Mesenteric fat pad (tissue), 1 donor: ENCODE measurements at regions not wholly inside any gene's neighbourhood (a gene's known extent, or its start where the extent isn't known, plus 50 kb on each side); places are given as distances from the start of the nearest gene placed in this dataset.
"Not testable (repeated sequence)": the region's sequence is repeated elsewhere in the genome, so short reads cannot be mapped to it uniquely, and the experiment has no call there.

ENCODE experiments used
- DNase-seq: peaks from one replicate; pipeline ENCODE4 v3.0.0-alpha.2; 2020; ENCODE audit warnings: low spot score
- donor health status: DM: yes; HTN: yes; CAD: no.

DNA sequence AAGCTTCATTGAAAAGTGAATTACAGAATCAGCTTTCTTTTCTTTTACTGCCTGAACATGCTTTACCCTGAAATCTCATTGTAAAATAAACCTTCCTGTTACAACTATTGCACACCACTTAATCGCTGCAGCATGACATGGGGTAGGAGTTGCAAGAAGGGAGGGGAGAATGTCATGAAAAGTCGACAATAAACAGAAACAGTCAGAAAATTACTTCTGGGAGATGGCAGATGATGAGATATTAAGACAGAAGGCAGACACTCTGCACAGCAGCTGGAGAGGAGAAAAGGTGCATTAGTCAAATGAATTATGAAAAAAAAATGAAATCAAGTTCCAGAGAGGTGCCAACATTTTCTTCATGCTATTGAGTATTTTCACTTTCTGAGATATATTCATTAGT is 287.7 kb downstream of the PCDH7 start:
- DNase-seq: no peak

DNA sequence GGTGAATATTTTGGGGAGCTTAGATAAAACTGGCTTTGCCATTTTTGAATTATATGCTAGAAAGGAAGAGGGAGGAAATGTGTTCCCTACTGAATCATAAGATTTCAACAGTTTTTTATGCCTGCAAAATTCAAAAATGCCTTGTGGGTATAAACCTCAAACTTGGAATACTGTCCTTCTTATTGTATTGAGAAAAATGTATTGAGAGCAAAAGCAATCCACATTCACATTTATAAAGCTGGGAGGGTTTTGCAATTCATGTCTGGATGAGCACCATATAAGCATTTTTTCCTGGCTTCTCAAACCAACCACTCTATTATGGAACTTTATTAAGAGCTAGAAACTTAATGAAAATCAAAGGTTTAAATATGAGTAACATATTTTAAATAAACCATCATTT is 289.8 kb downstream of the PCDH7 start:
- no peak for DNase-seq

DNA sequence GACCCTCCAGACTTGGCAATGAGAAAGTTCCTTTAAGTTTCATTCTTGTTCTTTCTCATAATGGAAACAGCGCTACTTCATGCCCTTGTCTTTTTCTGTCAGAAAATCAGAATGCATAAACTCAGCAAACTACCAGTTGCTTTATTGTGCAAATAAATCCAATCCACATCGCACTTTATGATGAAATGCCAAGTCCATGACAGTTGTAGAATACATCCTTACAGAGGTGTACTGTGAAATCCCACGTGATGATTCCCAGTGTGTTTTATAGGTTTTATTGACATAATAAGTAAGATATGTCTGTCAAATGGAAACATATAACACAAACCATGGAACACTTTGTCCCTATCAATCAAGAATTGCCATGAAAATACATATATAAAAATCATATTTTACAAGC is 295.0 kb downstream of the PCDH7 start:
- DNase-seq: no peak

DNA sequence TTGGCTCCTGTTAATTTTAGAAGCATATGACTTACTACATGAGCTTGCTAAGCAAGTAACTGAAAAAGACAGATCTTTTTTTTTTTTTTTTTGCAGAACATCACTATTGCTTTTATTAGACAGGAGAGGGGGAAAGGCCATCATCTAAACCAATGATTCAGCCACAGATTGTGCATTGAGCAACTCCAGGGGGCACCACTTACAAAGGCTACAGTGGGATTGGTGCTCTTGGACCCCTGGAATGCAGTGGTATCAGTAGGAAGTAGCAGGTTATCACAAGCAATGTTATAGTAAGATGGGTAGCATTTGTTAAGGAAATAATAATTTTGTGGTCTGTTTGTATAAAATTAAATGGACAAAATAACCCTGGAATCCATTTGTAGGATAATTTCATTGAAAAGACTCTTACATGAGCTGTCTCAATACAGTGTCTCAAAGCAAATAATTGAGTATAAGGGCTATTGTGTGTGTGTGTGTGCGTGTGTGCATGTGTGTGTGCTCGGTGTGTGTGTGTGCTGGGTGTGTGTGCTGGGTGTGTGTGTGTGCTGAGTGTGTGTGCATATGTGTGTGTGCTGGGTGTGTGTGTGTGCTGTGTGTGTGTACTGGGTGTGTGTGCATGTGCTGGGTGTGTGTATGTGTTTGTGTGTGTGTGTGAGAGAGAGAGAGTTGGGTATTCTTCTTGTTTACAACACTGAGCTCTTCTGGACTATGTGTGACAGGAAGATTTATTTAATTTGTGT is 296.3 kb downstream of the PCDH7 start:
- no peak for DNase-seq

DNA sequence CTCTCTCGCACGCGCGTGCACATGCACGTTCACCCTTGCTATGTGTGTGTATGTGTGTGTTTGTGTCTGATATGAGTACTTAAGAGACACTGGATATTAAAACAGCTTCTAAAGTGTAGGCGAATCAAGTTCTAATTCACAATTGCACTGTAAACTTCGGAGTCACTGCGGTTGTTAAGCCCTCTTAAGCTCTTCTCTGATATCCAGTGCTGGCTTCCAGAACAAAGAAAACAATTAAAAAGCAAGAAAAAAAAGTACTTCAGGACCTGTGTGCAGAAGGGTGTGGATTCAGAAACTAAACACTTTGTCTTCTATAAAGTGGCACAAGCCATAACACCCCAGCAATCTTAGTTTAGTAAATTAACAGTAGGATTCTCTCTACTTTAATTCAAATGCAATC is 300.2 kb downstream of the PCDH7 start:
- no peak for DNase-seq

DNA sequence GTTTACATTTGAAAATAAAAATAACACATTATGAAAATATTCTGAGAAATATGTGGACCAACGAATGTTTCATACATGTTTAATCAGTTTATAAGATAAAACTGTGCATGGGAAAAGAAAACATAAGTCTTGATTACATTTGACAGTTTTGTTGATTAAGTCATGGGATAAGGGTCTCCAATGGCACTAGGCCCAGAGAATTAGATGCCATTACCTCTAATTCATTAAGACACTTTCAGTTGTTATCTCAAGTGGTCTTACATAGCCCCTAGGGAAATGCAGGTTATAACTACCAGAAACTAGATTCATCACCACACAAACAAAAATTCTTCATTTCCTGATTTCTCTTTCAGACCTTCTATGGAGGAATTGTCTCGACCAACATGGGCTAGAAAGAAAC is 300.8 kb downstream of the PCDH7 start:
- DNase-seq: no peak

DNA sequence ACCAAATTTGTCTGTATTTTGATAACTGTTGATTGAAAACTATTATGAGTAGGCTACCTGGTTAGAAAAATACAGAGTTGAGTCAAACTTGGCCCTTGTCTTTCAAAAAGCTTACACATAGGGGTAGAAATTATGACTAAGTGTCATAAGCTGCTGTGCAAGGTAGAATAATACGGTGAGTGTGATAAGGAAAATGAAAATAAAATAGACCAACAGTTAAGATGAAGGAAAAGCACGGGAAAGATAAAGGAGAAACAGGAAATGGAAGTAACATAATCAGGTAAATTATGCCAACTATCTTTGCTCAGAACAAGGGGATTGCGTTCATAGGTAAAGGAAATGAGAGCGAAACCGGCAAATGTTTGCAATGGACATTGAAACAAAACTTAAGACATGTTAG is 302.5 kb downstream of the PCDH7 start:
- DNase-seq: no peak

DNA sequence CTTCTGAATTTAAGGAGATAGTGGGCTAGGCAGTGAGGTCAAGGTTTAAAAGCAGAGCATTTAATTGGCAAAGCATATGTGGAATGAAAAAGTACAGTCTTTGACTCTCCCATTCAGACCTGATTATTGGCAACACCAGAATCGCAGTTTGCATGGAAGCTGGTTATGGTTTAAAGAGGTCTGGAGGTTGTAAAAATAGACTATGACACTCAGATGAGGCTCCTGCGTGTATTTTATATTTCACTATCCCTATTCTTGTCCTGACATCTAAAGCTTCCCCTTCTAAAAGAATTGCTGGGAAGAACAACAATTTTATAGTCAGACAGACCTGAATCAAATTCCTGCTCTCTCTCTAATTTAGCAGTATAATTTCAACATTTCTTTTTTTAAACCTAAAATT is 302.9 kb downstream of the PCDH7 start:
- DNase-seq: no peak

DNA sequence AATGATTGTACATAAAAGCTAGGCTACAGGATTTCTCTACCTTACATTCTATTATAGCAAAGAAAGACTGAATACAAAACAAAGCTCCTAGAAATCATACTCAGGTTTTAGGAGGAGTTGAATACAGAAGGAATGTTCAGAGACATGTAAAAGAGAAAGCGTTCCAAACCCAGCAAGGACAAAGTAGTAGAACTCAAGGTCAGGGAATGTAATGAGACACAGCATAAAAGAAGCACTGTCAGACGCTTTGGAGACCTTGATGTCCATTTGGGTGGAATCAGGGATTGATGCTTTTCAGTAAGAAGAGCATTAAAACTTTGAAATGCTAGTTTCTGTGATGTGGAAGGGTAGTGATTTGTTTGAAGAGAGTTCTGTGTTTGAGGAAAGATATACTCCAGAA is 303.6 kb downstream of the PCDH7 start:
- DNase-seq: no peak

DNA sequence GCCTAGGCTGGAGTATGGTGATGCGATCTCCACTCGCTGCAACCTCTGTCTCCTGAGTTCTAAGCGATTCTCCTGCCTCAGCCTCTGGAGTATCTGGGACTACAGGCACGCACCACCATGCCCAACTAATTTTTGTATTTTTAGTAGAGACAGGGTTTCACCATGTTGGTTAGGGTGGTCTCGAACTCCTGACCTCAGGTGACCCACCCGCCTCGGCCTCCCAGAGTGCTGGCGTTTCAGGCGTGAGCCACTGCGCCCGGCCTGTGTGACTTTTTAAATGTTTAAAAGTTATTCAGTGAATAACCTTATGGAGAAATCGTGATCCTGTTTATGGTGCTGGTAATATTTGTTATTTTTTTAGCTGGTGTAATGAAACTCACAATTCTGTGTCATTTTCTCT is 304.6 kb downstream of the PCDH7 start:
- DNase-seq: not testable (repeated sequence)

DNA sequence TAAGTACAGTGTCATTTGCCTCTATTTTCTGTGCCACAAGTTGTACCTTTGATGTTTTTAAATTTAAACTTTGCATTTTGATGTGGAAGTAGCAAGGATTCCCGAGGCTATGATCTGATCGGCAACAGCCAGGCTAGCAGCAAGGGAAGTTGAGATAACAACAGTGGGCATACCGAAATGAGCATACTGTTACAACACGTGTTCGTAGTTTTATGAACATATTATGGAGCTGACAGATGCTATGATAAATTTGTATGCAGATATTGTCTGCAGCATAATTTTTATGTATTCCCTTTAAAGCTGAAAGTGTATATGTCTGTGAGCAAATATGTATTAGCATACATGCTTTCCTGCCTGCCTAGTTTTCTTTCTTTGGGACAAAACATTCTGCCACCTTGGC is 306.1 kb downstream of the PCDH7 start:
- no peak for DNase-seq

DNA sequence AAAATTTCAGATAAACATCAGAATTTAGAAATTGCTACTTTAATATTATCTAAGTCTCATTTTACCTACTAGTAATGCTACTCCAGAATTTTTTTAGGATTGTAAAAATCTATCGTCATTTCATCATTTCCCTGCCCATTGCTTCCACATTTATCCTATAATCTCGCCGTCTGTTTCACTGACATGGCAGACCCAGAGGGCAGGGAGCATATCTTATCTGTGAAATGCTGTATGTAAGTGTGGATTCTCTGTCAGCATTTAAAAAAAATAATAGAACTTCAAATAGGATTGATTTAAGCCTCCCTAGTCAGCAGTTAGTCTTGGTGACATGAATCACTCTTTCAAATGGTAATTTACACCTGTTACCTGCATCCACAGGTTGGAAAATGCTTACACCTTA is 314.4 kb downstream of the PCDH7 start:
- no peak for DNase-seq

DNA sequence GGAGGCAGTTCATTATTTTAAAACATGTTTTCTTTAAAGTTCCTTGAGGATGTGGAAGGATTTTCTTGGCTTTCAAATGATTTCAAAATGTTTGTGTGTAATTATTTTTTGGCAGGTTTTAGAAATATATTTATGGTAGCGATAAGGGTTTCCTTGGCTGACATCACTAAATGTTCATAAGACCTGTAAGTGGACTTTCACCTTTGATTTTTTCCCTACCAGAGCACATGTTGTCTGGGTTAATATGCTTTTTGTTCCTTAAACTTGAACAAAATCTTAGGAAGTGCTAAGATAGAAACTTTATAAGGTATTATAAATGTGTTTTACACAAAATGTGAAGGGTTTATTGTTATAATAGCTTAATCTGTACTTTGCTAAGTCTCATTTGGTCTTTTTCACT is 315.6 kb downstream of the PCDH7 start:
- DNase-seq: no peak

DNA sequence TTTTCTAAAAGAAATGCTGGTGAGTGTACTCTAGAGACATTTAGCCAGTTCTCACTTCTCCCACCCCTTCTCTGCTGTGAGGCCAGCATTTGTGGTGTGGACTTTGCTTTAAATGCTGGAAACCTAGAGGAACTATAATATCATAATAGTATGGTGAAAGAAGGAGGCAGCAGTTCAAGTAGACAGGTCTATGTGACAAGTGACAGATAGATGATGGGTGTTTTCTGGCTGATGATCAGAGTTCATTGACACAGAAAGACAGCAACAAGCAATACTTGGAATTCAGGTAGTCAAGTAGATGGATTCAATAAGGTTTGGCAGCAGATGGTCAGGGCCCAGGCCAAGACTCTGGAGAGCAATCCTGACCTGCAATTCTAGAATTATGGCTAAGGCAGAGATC is 317.5 kb downstream of the PCDH7 start:
- no peak for DNase-seq

DNA sequence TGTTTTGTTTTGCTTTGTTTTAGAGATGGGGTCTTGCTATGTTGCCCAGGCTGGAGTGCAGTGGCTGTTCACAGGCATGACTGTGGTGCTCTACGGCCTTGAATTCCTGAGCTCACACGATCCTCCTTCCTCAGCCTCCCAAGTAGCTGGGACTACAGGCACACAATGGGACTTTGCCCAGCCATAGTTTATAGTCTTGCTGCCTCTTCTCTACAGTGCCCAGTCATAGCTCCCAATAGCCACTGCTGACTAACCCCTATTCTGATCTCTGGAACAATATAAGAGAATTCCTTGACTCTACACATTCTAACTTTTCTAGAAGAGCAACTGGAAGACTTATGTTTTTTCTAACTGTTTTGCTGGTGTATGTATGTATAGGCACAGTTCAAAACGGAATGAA is 319.2 kb downstream of the PCDH7 start:
- DNase-seq: no peak

DNA sequence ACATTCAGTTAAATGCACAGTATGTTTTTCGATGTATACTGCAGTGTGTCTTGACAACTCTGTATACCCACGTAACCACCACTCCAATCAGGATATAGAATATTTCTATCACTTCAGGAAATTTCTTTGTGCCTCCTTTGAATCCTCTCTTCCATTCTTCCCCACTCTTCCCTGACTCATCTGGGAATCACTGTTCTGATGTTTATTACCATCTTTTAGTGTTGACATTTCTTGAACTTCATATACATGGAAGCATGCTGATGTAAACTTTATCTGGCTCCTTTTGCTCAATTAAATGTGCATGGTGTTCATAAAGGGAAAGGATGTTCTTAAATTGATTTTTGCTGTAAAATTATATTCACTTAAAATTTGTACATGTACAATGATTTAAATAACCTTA is 319.9 kb downstream of the PCDH7 start:
- DNase-seq: no peak

DNA sequence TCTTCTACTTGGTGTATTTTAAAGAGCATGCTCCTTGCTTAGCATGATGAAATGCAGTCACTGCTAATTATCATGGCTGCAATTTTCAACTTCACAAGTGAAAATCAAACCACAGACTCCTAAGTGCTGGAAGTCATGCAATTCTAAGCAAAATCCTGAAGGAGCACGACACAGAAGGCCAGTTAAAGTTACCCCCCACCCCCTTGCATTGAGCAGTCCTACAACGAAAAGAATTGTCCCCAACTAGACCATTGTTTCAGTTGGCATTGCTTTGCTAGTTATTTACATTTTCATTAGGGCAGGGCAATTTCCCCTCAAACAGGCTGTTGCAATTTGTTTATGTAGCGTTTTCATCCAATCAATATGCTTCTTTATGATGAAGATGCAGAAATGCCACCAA is 321.2 kb downstream of the PCDH7 start:
- DNase-seq: no peak

DNA sequence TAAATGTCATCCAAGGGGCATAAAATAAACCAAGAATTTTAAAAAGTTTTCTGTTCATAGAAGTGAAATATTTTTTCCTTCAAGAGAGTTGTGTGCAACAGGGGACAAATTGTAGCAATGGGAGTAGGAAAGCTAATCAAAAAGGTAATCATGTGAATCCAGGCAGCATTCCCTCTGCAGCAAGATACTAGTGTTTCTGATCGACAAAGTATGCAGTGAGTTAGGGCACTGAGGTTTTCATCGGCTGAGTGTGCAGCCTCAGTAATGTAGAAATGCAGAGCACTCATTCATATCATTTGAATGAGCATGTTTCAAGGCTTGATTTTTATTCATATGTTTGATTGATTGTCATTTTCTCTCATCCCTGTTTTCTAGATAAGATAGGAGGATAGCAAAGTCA is 321.7 kb downstream of the PCDH7 start:
- DNase-seq: no peak

DNA sequence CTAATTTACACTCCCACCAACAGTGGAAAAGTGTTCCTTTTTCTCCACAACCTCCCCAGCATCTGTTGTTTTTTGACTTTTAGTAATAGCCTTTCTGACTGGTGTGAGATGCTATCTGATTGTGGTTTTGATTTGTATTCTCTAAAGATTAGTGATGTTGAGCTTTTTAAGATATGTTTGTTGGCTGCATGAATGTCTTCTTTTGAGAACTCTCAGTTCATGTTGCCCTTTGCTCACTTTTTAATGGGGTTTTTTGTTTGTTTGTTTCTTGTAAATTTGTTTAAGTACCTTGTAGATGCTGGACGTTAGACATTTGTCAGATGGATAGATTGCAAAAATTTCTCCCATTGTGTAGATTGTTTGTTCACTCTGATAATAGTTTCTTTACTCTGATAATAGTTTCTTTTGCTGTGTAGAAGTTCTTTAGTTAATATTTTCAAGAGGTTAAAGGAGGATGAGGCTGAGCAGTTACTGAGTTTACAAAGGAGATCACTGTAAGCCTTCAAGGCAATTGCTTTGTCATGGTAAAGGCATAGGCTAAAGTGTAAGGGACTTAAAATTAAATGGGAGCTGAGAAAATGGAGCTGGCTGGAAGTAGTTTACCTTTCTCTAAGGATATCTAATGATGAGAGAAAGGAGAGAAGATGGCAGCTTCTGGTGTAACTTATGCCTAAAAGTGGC is 323.4 kb downstream of the PCDH7 start:
- no peak for DNase-seq

DNA sequence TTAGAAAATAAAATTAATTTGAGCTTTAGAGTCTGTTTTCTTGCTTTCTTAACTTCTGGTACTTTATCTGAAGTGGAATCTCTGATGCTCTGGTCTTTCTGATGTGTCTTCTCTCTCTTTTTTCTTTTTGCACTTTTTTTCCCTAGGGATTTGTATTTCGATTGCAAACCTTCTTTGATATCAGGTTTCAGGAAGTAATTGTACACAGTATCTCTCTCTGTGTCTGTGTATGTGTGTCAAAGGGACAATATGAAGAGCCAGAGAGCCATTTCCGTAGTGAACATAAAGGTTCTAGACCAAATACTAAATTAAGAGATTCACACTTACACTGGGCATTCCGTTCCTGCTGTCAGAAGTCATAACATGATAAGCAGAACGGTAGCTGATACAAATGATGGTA is 325.0 kb downstream of the PCDH7 start:
- DNase-seq: no peak

DNA sequence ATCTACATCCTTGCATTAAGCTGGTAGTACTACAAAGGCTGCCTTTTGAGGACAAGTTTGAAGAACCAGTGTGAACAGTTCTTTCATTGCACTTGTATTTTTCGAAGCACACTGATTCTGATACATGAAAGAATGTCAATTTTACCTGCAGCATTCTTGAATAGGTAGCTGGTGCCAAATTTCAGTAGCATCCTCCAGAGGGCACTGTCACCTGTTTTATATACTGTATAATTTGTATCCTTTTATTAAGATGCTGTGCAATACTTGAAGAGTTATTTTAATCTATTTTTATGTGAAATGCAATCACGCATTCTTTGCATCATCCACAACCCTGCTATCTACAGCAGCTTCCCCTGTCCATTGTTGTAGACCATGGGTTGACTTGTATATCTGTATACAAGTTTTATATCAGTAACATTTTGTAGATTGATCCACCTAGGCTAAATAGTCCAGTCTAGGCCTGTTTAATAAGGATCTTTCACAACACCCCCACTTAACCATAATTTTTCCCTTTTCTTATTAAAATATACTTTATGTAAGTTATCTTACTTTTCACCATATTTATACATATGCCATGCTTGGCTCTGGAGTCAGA is 325.7 kb downstream of the PCDH7 start:
- DNase-seq: no peak

DNA sequence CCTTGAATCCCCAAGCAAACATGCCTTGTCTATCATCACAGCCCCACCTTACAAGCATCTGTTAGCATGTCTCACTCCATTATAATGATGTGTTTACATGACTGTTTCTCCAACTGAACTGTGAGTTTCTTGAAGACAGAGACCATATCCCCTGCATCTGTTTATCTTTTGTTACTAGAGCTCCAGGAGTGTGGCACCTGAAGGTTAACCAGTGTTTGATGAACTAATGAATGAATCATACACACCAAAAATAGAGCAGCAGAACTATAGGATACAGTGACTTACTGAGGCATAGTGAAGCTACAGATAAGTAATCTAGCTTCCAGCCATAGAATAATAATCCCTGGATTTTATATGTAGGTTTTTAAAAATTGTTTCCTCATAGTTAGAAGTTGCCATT is 331.0 kb downstream of the PCDH7 start:
- no peak for DNase-seq

DNA sequence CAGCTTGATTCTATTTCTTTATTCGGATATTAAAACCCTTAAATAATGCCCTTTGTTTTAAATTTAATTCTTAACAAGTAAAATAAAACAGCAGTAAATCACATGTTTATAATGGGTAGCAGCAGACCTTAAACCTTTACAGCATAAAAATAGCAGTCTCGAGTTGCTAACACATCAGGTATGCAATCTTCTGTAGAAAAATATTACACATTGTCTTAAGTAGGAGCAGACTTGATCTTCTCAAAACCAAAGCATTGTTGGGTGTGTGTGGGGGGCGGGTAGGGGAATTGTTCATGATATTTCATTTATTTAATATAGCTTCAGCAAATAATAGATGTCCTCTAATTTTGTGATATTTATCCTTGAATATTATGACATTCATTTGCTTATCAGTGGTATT is 331.4 kb downstream of the PCDH7 start:
- DNase-seq: no peak
